ENCODE measurements at regions not wholly inside any gene's neighbourhood (a gene's known extent, or its start where the extent isn't known, plus 50 kb on each side); places are given as distances from the start of the nearest gene placed in this dataset.

DNA sequence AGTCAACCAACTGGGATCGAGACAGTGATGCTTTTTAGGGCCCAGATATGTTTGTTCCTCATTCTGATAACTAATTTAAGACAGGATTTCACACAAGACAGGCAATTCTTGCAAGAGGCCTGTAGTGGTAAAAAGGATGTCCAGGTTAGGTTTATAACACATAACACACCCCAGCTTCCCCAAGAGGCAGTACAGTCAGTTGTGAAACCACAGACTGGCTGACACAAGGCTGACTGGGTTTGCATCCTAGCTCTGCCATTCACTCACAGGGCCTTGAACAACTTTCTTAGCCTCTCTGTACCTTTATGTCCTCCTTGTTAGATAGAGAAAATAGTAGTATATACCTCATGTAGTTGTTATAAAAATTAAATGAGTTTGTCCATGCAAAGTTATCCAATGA, 55.0 kb upstream of the PTH start:
- TF ChIP-seq, protein P1, sequence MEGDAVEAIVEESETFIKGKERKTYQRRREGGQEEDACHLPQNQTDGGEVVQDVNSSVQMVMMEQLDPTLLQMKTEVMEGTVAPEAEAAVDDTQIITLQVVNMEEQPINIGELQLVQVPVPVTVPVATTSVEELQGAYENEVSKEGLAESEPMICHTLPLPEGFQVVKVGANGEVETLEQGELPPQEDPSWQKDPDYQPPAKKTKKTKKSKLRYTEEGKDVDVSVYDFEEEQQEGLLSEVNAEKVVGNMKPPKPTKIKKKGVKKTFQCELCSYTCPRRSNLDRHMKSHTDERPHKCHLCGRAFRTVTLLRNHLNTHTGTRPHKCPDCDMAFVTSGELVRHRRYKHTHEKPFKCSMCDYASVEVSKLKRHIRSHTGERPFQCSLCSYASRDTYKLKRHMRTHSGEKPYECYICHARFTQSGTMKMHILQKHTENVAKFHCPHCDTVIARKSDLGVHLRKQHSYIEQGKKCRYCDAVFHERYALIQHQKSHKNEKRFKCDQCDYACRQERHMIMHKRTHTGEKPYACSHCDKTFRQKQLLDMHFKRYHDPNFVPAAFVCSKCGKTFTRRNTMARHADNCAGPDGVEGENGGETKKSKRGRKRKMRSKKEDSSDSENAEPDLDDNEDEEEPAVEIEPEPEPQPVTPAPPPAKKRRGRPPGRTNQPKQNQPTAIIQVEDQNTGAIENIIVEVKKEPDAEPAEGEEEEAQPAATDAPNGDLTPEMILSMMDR (conservative IDR thresholded peaks at IDR 0.05; ENCODE audit: low read length), result no peak
- TF ChIP-seq EZH2phosphoT487 (IDR thresholded peaks at IDR 0.05; ENCODE audit: borderline replicate concordance, low read depth, low read length), result no peak
